CD4-positive, CD25-positive, alpha-beta regulatory T cell (primary cell): ENCODE measurements at regions not wholly inside any gene's neighbourhood (a gene's known extent, or its start where the extent isn't known, plus 50 kb on each side); places are given as distances from the start of the nearest gene placed in this dataset.

Experiments
- ATAC-seq, 2 donors: fragments of 150-1000 bp; cut with Tn5 transposase; one replicate each; pipeline ENCODE4 v1.10.0; 2021; ENCODE audit warnings: low read depth in 2 of 2, moderate number of reproducible peaks in 2 of 2, moderate library complexity in 1 of 2
- DNase-seq, 3 donors: peaks; one replicate each; pipeline versions ENCODE4 v3.0.0 to v3.0.0-alpha.2; 2012 to 2022; ENCODE audit warnings: mixed read lengths in 1 of 3
- H3K27ac ChIP-seq: one replicate; pipeline ENCODE4 v1.7.0; 2013; ENCODE audit warnings: mild to moderate bottlenecking, low read length; ENCODE audit not compliant: insufficient read depth, poor library complexity, severe bottlenecking
- H3K27me3 ChIP-seq: one replicate; pipeline ENCODE4 v1.7.0; 2013; ENCODE audit warnings: low read length; ENCODE audit not compliant: control insufficient read depth, insufficient read depth
- H3K36me3 ChIP-seq: one replicate; pipeline ENCODE4 v1.7.0; 2013; ENCODE audit warnings: mild to moderate bottlenecking, low read length, moderate library complexity; ENCODE audit not compliant: control insufficient read depth, insufficient read depth
- H3K4me1 ChIP-seq: 2 replicates; pipeline ENCODE4 v1.7.0; 2013; ENCODE audit warnings: mild to moderate bottlenecking, low read length; ENCODE audit not compliant: insufficient read depth, control insufficient read depth, poor library complexity, severe bottlenecking
- H3K4me3 ChIP-seq: one replicate; pipeline ENCODE4 v1.7.0; 2013; ENCODE audit warnings: low read depth, mild to moderate bottlenecking, low read length, moderate library complexity
- H3K9me3 ChIP-seq, 2 experiments: 1 replicate in 1 of 2; 2 replicates in 1 of 2; pipeline ENCODE4 v1.7.0; 2013; ENCODE audit warnings: low read length in 2 of 2, mild to moderate bottlenecking in 1 of 2, moderate library complexity in 1 of 2; ENCODE audit not compliant: control insufficient read depth in 2 of 2
- H3K27ac Mint-ChIP-seq, 3 donors: one replicate each; pipeline ENCODE4 v1.8.0; 2020 to 2022; ENCODE audit warnings: mild to moderate bottlenecking in 3 of 3, mixed read lengths in 3 of 3, moderate library complexity in 2 of 3
- H3K27me3 Mint-ChIP-seq: one replicate; pipeline ENCODE4 v1.8.0; 2022; ENCODE audit warnings: mild to moderate bottlenecking, mixed read lengths
- H3K36me3 Mint-ChIP-seq: one replicate; pipeline ENCODE4 v1.8.0; 2020; ENCODE audit warnings: mixed read lengths
- H3K4me1 Mint-ChIP-seq, 4 donors: one replicate each; pipeline ENCODE4 v1.8.0; 2020 to 2022; ENCODE audit warnings: mixed read lengths in 4 of 4, mild to moderate bottlenecking in 1 of 4
- H3K4me3 Mint-ChIP-seq, 4 donors: one replicate each; pipeline ENCODE4 v1.8.0; 2020 to 2022; ENCODE audit warnings: mild to moderate bottlenecking in 4 of 4, mixed read lengths in 4 of 4, moderate library complexity in 3 of 4
- H3K9me3 Mint-ChIP-seq, 7 donors: one replicate each; pipeline ENCODE4 v1.8.0; 2020 to 2022; ENCODE audit warnings: mixed read lengths in 7 of 7, mild to moderate bottlenecking in 3 of 7, moderate library complexity in 2 of 7

GRCh38 chr12:104816845-104817503 lies 141.1 kb downstream of the SLC41A2 start:
- Histone ChIP-seq H3K36me3 (no peaks in the 10 kb centered on the region), H3K9me3 (no peaks in the 10 kb centered on the region), H3K4me1 (no peaks in the 10 kb centered on the region), H3K4me3 (no peak overlapping the region), H3K27ac (no peak overlapping the region), H3K27me3 (no peaks in the 10 kb centered on the region)
- Mint-ChIP-seq H3K4me3 (no peak overlapping the region), H3K4me1 (no peaks in the 10 kb centered on the region), H3K36me3 (no peaks in the 10 kb centered on the region), H3K27me3 (no peaks in the 10 kb centered on the region), H3K9me3 (peaks cover 0 to 1% (median 0%) of the 10 kb centered on the region in 7 donors), H3K27ac (no peak overlapping the region)
- DNase-seq: no peak
- ATAC-seq: no peak

GRCh38 chr12:104815935-104816334 lies 142.2 kb downstream of the SLC41A2 start:
- Histone ChIP-seq H3K27ac (no peak overlapping the region), H3K9me3 (no peaks in the 10 kb centered on the region), H3K4me3 (no peak overlapping the region), H3K4me1 (no peaks in the 10 kb centered on the region), H3K36me3 (no peaks in the 10 kb centered on the region), H3K27me3 (no peaks in the 10 kb centered on the region)
- no peak overlapping the region for H3K27ac Mint-ChIP-seq
- H3K4me1 Mint-ChIP-seq: no peaks in the 10 kb centered on the region
- no peak overlapping the region for H3K4me3 Mint-ChIP-seq
- no peaks in the 10 kb centered on the region for H3K36me3 Mint-ChIP-seq
- H3K9me3 Mint-ChIP-seq: peaks cover 0 to 1% (median 0%) of the 10 kb centered on the region in 7 donors
- H3K27me3 Mint-ChIP-seq: no peaks in the 10 kb centered on the region
- DNase-seq (no peak), ATAC-seq (no peak)

- peaks cover 0 to 1% (median 0%) of the 10 kb centered on the region in 7 donors for H3K9me3 Mint-ChIP-seq
- ATAC-seq: no peak
- no peak overlapping the region for H3K4me3 Mint-ChIP-seq
- DNase-seq: no peak
- H3K27me3 Mint-ChIP-seq: no peaks in the 10 kb centered on the region
- Histone ChIP-seq H3K36me3 (no peaks in the 10 kb centered on the region), H3K9me3 (no peaks in the 10 kb centered on the region), H3K27me3 (no peaks in the 10 kb centered on the region), H3K4me3 (no peak overlapping the region), H3K27ac (no peak overlapping the region), H3K4me1 (no peaks in the 10 kb centered on the region)
- H3K36me3 Mint-ChIP-seq: no peaks in the 10 kb centered on the region
- H3K27ac Mint-ChIP-seq: no peak overlapping the region
- H3K4me1 Mint-ChIP-seq: no peaks in the 10 kb centered on the region
These were observed 143.1 kb downstream of the SLC41A2 start for GRCh38 chr12:104814944-104815343.
